ENCODE measurements at regions not wholly inside any gene's neighbourhood (a gene's known extent, or its start where the extent isn't known, plus 50 kb on each side); places are given as distances from the start of the nearest gene placed in this dataset.

GRCh38 chr13:59356607-59357006 lies 807.1 kb downstream of the DIAPH3 start:
- no peaks in the 10 kb centered on the region for H3K27me3 ChIP-seq (ENCODE audit: insufficient read depth in 3 of 3, low read length in 2 of 3)
- ATAC-seq, result peak in 2 of 4 donors; percentile 39 to 56
- H3K27ac ChIP-seq, result peak overlapping the region; percentile 46
- no peaks in the 10 kb centered on the region for H3K36me3 ChIP-seq (ENCODE audit: insufficient read depth in 1 of 2, low read depth in 1 of 2)
- H3K4me1 ChIP-seq, result peaks cover 10% of the 10 kb centered on the region
- no peak for TF ChIP-seq CTCF (IDR thresholded peaks at IDR 0.05)
- intact Hi-C loops (cut with DNase I), result no loop called here
- H3K9me3 ChIP-seq, result no peaks in the 10 kb centered on the region
- DNase-seq, result peak; percentile 64 to 69
- WGBS, 3 donors, result 7 to 11% (median 8%) methylated on average over 8 of the region's 8 CpGs
- H3K4me3 ChIP-seq, result no peak overlapping the region

- ATAC-seq (no peak), DNase-seq (no peak)
- H3K4me3 ChIP-seq, result no peak overlapping the region
- intact Hi-C loops (cut with DNase I), result no loop called here
- no peaks in the 10 kb centered on the region for H3K9me3 ChIP-seq
- no peaks in the 10 kb centered on the region for H3K36me3 ChIP-seq (ENCODE audit: insufficient read depth in 1 of 2, low read depth in 1 of 2)
- H3K27me3 ChIP-seq (ENCODE audit: insufficient read depth in 3 of 3, low read length in 2 of 3), result no peaks in the 10 kb centered on the region
- TF ChIP-seq CTCF (IDR thresholded peaks at IDR 0.05), result no peak
- WGBS, 3 donors, result 65 to 81% (median 77%) methylated on average over 6 of the region's 6 CpGs
- no peak overlapping the region for H3K27ac ChIP-seq
- peaks cover 10% of the 10 kb centered on the region for H3K4me1 ChIP-seq
These were observed 805.7 kb downstream of the DIAPH3 start for GRCh38 chr13:59358014-59358413.

- DNase-seq, result peak in 1 of 2 donors; percentile 13
- Histone ChIP-seq H3K27ac (no peak overlapping the region), H3K4me1 (peaks cover 10% of the 10 kb centered on the region), H3K27me3 (ENCODE audit: insufficient read depth in 3 of 3, low read length in 2 of 3) (no peaks in the 10 kb centered on the region), H3K36me3 (ENCODE audit: insufficient read depth in 1 of 2, low read depth in 1 of 2) (no peaks in the 10 kb centered on the region), H3K9me3 (no peaks in the 10 kb centered on the region), H3K4me3 (no peak overlapping the region)
- intact Hi-C loops (cut with DNase I), result no loop called here
- ATAC-seq, result no peak
- no peak for TF ChIP-seq CTCF (IDR thresholded peaks at IDR 0.05)
These were observed 803.6 kb downstream of the DIAPH3 start for GRCh38 chr13:59360108-59360507.

- Histone ChIP-seq H3K9me3 (no peaks in the 10 kb centered on the region), H3K4me1 (peaks cover 7% of the 10 kb centered on the region), H3K27me3 (ENCODE audit: insufficient read depth in 3 of 3, low read length in 2 of 3) (no peaks in the 10 kb centered on the region), H3K36me3 (ENCODE audit: insufficient read depth in 1 of 2, low read depth in 1 of 2) (no peaks in the 10 kb centered on the region), H3K4me3 (no peak overlapping the region), H3K27ac (no peak overlapping the region)
- intact Hi-C loops (cut with DNase I), result no loop called here
- DNase-seq, result no peak
- TF ChIP-seq CTCF (IDR thresholded peaks at IDR 0.05), result no peak
- no peak for ATAC-seq
These were observed 802.8 kb downstream of the DIAPH3 start for GRCh38 chr13:59360916-59361315.

- H3K27me3 ChIP-seq (ENCODE audit: insufficient read depth in 3 of 3, low read length in 2 of 3), result no peaks in the 10 kb centered on the region
- DNase-seq, result no peak
These were observed 800.4 kb downstream of the DIAPH3 start for GRCh38 chr13:59363313-59363712.

More at GRCh38 chr13:59363313-59363712, 800.4 kb downstream of the DIAPH3 start:
- 29 to 33% (median 29%) methylated on average over 3 of the region's 3 CpGs for WGBS, 3 donors
- Histone ChIP-seq H3K9me3 (no peaks in the 10 kb centered on the region), H3K4me3 (no peak overlapping the region), H3K4me1 (no peaks in the 10 kb centered on the region), H3K27ac (no peak overlapping the region), H3K36me3 (ENCODE audit: insufficient read depth in 1 of 2, low read depth in 1 of 2) (no peaks in the 10 kb centered on the region)
- no peak for TF ChIP-seq CTCF (IDR thresholded peaks at IDR 0.05)
- no peak for ATAC-seq
- intact Hi-C loops (cut with DNase I), result no loop called here

Data from psoas muscle (tissue), 7 donors.